GM19328 (cell line): ENCODE measurements at regions not wholly inside any gene's neighbourhood (a gene's known extent, or its start where the extent isn't known, plus 50 kb on each side); places are given as distances from the start of the nearest gene placed in this dataset.
"Not testable (repeated sequence)": the region's sequence is repeated elsewhere in the genome, so short reads cannot be mapped to it uniquely, and the experiment has no call there.

Experiments used
- ATAC-seq: cut with Tn5 transposase; IDR thresholded peaks from one replicate; pipeline ENCODE4 v1.9.1; 2021; ENCODE audit warnings: mild to moderate bottlenecking, moderate library complexity; ENCODE audit not compliant: unreplicated experiment

GRCh38 chr14:106745016-106745767 lies 1218.8 kb downstream of the TMEM121 start:
- peak; percentile 40 for ATAC-seq

- not testable (repeated sequence) for ATAC-seq
Observed at GRCh38 chr14:106750089-106750488, 1223.7 kb downstream of the TMEM121 start.

GRCh38 chr14:106753751-106754150 lies 1227.4 kb downstream of the TMEM121 start:
- not testable (repeated sequence) for ATAC-seq

- not testable (repeated sequence) for ATAC-seq
Observed at GRCh38 chr14:106757444-106757843, 1231.1 kb downstream of the TMEM121 start.

- ATAC-seq: not testable (repeated sequence)
Observed at GRCh38 chr14:106761886-106762816, 1235.8 kb downstream of the TMEM121 start.

- ATAC-seq: not testable (repeated sequence)
Observed at GRCh38 chr14:106764968-106765369, 1238.6 kb downstream of the TMEM121 start.

GRCh38 chr14:106766145-106766544 lies 1239.8 kb downstream of the TMEM121 start:
- ATAC-seq: no peak

- not testable (repeated sequence) for ATAC-seq
Observed at GRCh38 chr14:106766551-106767277, 1240.3 kb downstream of the TMEM121 start.

- ATAC-seq: not testable (repeated sequence)
Observed at GRCh38 chr14:106768230-106768629, 1241.8 kb downstream of the TMEM121 start.

GRCh38 chr14:106768972-106769700 lies 1242.8 kb downstream of the TMEM121 start:
- ATAC-seq: not testable (repeated sequence)

- not testable (repeated sequence) for ATAC-seq
Observed at GRCh38 chr14:106770158-106770672, 1243.8 kb downstream of the TMEM121 start.

- ATAC-seq: not testable (repeated sequence)
Observed at GRCh38 chr14:106774889-106775480, 1248.6 kb downstream of the TMEM121 start.

- no peak for ATAC-seq
Observed at GRCh38 chr14:106776395-106776983, 1250.1 kb downstream of the TMEM121 start.

GRCh38 chr14:106778986-106779385 lies 1252.6 kb downstream of the TMEM121 start:
- no peak for ATAC-seq

GRCh38 chr14:106786697-106787096 lies 1260.3 kb downstream of the TMEM121 start:
- ATAC-seq: no peak

GRCh38 chr14:106787626-106788025 lies 1261.2 kb downstream of the TMEM121 start:
- no peak for ATAC-seq

- no peak for ATAC-seq
Observed at GRCh38 chr14:106788534-106788933, 1262.2 kb downstream of the TMEM121 start.

GRCh38 chr14:106789318-106789717 lies 1262.9 kb downstream of the TMEM121 start:
- no peak for ATAC-seq
